ENCODE measurements at regions not wholly inside any gene's neighbourhood (a gene's known extent, or its start where the extent isn't known, plus 50 kb on each side); places are given as distances from the start of the nearest gene placed in this dataset.

GRCh38 chr17:63381101-63381729, 64.9 kb downstream of the CYB561 start:
- intact Hi-C loops (cut with micrococcal nuclease), result no loop called here
- no peaks in the 10 kb centered on the region for H3K4me1 Mint-ChIP-seq
- peaks cover 16% of the 10 kb centered on the region for H3K9me3 Mint-ChIP-seq
- H3K36me3 Mint-ChIP-seq (ENCODE audit: low read depth), result no peaks in the 10 kb centered on the region
- no peak overlapping the region for H3K4me3 Mint-ChIP-seq
- no peak for DNase-seq
- peaks cover 2% of the 10 kb centered on the region for H3K27me3 Mint-ChIP-seq
- H3K27ac Mint-ChIP-seq, result no peak overlapping the region

GRCh38 chr17:63382136-63382535, 64.0 kb downstream of the CYB561 start:
- Mint-ChIP-seq H3K27ac (no peak overlapping the region), H3K4me3 (no peak overlapping the region), H3K9me3 (peaks cover 16% of the 10 kb centered on the region), H3K27me3 (peaks cover 2% of the 10 kb centered on the region), H3K36me3 (ENCODE audit: low read depth) (no peaks in the 10 kb centered on the region), H3K4me1 (no peaks in the 10 kb centered on the region)
- intact Hi-C loops (cut with micrococcal nuclease), result no loop called here
- DNase-seq, result no peak

Data from activated CD4-positive, alpha-beta T cell treated with anti-CD3 and anti-CD28 coated beads, Interleukin-2, amount 10 ng/mL, durations not matched to agents 24 days and 14 days (primary cell).